ENCODE measurements at regions not wholly inside any gene's neighbourhood (a gene's known extent, or its start where the extent isn't known, plus 50 kb on each side); places are given as distances from the start of the nearest gene placed in this dataset.

- TF ChIP-seq POLR2A (IDR thresholded peaks at IDR 0.05; ENCODE audit: low read length) (no peak), CTCF (IDR thresholded peaks at IDR 0.05) (no peak), RFX5 (IDR thresholded peaks at IDR 0.05) (no peak), POLR2AphosphoS2 (conservative IDR thresholded peaks at IDR 0.05; ENCODE audit: low read length) (no peak), RCOR1 (IDR thresholded peaks at IDR 0.05; ENCODE audit: low read depth, low read length) (no peak), BHLHE40 (IDR thresholded peaks at IDR 0.05; ENCODE audit: low read depth, low read length) (no peak), NFE2L2 (conservative IDR thresholded peaks at IDR 0.05; ENCODE audit: low read length) (no peak), MAZ (IDR thresholded peaks at IDR 0.05; ENCODE audit: borderline replicate concordance, low read depth, low read length) (no peak), SMC3 (IDR thresholded peaks at IDR 0.05) (no peak)
Observed at GRCh38 chr1:219099307-219099706, 74.4 kb upstream of the LYPLAL1 start.
